Stomach (tissue), 4 donors: ENCODE measurements at regions not wholly inside any gene's neighbourhood (a gene's known extent, or its start where the extent isn't known, plus 50 kb on each side); places are given as distances from the start of the nearest gene placed in this dataset.

ENCODE experiments used
- POLR2A ChIP-seq, 4 donors: fragments of 450-650 bp; IDR thresholded peaks; one replicate each; pipeline ENCODE4 v1.6.1; 2016; ENCODE audit warnings: antibody characterized with exemption in 4 of 4, control low read depth in 2 of 4, mild to moderate bottlenecking in 1 of 4, moderate library complexity in 1 of 4
- POLR2AphosphoS5 ChIP-seq, 3 donors: sonication (generic); formaldehyde crosslinking; IDR thresholded peaks; one replicate each; pipeline ENCODE4 v1.6.1; 2016; ENCODE audit warnings: antibody characterized with exemption in 3 of 3
- TF ChIP-seq, protein P1 (sequence below), 7 experiments: fragments of 450-650 bp in 4 of 7; fragments of 200-600 bp in 3 of 7; sonication (generic) in 3 of 7; IDR thresholded peaks; one replicate each; pipeline ENCODE4 v1.5.1; 2016 to 2019; ENCODE audit warnings: antibody characterized with exemption in 7 of 7, control low read depth in 2 of 7, mild to moderate bottlenecking in 1 of 7

DNA sequence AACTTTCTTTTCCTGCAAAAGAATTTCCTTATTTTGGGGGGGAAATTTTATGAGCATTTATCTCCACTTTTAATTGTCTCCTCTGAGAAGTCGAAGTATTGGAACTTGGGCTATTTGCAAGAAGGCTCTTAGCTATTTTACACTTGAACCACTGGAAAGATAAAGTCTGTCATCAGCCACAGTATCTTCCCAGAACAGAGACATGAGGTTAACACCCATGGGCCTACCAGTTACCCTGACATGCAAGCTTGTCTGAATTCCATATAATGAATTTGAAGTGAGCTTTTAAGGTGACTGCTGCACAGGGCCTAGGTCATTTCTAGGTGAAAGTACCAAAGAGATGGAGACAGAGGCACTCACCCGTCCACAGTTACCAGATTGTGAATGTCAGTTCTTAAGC lies 193.1 kb downstream of the SIM1 start:
- no peak for TF ChIP-seq POLR2A (IDR thresholded peaks at IDR 0.05)
- TF ChIP-seq, protein P1, sequence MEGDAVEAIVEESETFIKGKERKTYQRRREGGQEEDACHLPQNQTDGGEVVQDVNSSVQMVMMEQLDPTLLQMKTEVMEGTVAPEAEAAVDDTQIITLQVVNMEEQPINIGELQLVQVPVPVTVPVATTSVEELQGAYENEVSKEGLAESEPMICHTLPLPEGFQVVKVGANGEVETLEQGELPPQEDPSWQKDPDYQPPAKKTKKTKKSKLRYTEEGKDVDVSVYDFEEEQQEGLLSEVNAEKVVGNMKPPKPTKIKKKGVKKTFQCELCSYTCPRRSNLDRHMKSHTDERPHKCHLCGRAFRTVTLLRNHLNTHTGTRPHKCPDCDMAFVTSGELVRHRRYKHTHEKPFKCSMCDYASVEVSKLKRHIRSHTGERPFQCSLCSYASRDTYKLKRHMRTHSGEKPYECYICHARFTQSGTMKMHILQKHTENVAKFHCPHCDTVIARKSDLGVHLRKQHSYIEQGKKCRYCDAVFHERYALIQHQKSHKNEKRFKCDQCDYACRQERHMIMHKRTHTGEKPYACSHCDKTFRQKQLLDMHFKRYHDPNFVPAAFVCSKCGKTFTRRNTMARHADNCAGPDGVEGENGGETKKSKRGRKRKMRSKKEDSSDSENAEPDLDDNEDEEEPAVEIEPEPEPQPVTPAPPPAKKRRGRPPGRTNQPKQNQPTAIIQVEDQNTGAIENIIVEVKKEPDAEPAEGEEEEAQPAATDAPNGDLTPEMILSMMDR (IDR thresholded peaks at IDR 0.05): no peak
- no peak for TF ChIP-seq POLR2AphosphoS5 (IDR thresholded peaks at IDR 0.05)
